ENCODE measurements at regions not wholly inside any gene's neighbourhood (a gene's known extent, or its start where the extent isn't known, plus 50 kb on each side); places are given as distances from the start of the nearest gene placed in this dataset.

DNA sequence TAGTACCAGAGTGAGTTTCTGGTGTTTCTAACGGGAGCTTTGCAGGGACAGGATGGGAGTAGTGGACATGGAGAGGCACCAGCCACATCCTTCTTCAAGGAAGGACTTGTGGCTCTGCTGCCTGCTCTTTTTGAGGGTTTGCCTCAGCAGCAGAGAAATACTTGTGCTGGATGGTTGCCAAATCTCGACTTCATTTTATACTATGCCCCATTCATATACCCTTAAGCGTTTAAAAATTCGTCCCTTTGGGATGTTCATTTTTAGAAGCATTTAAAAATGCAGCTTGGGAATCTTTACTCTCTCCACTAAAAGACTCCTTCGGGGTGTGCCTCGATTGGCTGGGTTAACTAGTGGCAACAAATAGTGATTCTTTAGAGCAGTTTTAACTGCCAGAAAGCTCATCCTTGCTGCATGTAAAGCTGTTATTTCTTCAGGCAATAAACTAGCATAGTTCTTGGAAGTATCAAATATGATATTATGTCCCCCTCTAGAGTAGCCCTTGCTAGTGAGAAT, 126.5 kb upstream of the B3GAT2 start:
- TF ChIP-seq, protein P1, sequence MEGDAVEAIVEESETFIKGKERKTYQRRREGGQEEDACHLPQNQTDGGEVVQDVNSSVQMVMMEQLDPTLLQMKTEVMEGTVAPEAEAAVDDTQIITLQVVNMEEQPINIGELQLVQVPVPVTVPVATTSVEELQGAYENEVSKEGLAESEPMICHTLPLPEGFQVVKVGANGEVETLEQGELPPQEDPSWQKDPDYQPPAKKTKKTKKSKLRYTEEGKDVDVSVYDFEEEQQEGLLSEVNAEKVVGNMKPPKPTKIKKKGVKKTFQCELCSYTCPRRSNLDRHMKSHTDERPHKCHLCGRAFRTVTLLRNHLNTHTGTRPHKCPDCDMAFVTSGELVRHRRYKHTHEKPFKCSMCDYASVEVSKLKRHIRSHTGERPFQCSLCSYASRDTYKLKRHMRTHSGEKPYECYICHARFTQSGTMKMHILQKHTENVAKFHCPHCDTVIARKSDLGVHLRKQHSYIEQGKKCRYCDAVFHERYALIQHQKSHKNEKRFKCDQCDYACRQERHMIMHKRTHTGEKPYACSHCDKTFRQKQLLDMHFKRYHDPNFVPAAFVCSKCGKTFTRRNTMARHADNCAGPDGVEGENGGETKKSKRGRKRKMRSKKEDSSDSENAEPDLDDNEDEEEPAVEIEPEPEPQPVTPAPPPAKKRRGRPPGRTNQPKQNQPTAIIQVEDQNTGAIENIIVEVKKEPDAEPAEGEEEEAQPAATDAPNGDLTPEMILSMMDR (IDR thresholded peaks at IDR 0.05 in 8 of 11, conservative IDR thresholded peaks at IDR 0.05 in 3 of 11): no peak
- no peak for TF ChIP-seq POLR2A (IDR thresholded peaks at IDR 0.05)
